NCI-H1417 treated with DMSO at 0.1 percent for 48 hours (cell line): ENCODE measurements at regions not wholly inside any gene's neighbourhood (a gene's known extent, or its start where the extent isn't known, plus 50 kb on each side); places are given as distances from the start of the nearest gene placed in this dataset.
"Not testable (repeated sequence)": the region's sequence is repeated elsewhere in the genome, so short reads cannot be mapped to it uniquely, and the experiment has no call there.

Experiments used
- DNase-seq: peaks from one replicate; lab custom pipeline; 2025; lab: John Stamatoyannopoulos, UW

DNA sequence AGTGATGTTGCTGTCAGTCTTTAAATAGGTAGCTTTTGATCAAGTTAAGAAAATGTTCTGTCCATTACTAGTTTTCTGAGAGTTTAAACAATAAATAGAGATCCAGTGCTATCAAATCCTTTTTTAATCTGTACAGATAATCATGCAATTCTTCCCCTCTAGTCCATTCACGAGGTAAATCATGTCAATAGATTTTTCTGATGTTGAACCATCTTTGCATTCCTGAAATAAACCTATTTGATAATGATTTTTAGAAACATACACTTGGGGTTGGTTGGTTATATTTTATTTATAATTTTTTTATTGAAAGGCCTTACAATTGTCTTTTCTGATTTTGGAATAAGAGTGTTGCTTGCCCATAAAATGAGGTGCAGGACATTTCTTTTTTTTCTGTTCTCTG lies 95.0 kb downstream of the FAM53A start:
- DNase-seq = no peak

- DNase-seq = no peak
Observed at GRCh38 chr4:1588306-1588705, 95.8 kb downstream of the FAM53A start.

DNA sequence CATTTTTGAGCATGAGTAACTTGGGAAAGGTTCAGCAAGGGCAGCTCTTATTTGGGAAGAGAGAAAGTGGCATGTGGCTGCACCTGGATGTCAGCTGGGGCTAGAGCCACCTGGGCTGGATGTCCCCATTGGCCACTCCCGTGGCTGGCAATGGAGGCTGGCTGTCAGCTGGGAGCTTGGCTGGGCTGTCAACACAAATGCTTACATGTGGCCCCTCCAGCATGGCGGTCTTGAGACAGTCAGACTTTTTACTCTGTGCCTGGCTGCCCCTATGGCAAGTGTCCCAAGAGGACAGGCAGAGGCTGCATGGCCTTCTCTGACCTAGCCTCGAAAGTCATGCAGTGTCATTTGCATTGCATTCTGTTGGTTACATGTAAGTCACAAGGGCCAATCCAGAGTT lies 99.6 kb downstream of the FAM53A start:
- no peak for DNase-seq

- no peak for DNase-seq
Observed at GRCh38 chr4:1583859-1584258, 100.3 kb downstream of the FAM53A start.

GRCh38 chr4:1583051-1583785 lies 100.9 kb downstream of the FAM53A start:
- no peak for DNase-seq

- no peak for DNase-seq
Observed at GRCh38 chr4:1582227-1582626, 101.9 kb downstream of the FAM53A start.

DNA sequence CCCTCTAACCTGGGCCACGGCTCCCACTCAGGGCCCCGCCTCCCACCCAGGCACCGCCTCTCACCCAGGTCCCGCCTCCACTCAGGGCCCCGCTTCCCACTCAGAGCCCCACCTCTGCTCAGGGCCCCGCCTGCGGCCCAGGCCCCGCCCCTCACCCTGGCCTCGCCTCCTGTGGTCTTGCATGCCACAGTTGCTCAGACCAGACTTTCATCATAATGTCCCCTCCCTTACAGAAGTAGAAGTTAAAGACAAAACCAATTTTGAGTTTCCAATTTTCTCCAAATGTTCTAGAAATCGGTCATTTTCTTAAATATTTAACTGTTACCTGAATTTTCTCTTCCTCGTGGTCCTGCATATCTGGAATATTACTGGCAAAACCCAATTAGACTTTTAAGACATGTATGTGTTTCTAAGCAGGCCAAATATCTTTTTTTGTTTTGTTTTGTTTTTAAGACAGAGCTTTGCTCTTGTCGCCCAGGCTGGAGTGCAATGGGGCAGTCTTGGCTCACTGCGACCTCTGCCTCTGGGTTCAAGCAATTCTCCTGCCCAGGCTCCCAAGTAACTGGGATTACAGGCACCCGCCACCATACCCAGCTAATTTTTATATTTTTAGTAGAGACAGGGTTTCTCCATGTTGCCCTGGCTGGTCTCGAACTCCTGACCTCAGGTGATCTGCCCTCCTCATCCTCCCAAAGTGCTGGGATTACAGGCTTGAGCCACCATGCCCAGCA lies 102.8 kb downstream of the FAM53A start:
- DNase-seq = not testable (repeated sequence)

- not testable (repeated sequence) for DNase-seq
Observed at GRCh38 chr4:1580692-1581012, 103.5 kb downstream of the FAM53A start.

DNA sequence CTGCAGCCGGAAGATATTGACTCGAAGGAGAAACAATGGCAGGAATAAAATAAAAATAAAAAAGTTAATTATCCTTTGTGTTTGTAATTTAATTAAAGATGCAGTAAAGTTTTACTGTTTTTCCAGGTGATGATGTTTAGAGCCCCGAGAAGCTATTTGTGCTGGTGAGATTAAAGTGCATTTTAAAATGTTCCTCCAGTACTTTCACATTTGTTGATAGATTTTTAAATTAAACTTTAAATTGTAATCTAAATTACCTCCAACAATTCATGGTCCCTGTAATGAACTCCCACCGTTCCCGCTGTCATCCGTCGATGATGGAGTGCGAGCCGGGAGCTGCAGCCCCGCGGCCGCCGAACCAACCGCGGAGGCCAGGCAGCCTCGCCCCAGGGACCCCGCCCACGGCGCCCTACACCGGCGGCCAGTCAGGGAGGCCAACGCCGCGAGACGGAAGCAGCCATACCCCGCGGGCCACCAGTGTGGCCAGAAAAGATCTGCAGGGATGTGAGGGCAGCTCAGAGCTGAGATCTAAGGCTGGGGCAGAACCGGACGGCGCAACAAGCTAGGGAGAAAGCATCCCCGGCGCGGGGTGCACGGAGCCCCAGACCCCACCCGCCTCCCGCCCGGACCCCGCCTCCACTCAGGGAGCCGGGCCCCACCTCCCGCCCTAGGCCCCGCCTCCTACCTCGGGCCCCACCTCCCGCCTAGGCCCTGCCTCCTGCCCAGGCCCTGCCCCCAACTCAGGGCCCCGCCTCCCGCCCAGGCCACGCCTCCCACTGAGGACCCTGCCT lies 104.0 kb downstream of the FAM53A start:
- no peak for DNase-seq

GRCh38 chr4:1579001-1579900 lies 104.9 kb downstream of the FAM53A start:
- DNase-seq = no peak

GRCh38 chr4:1578251-1578773 lies 105.8 kb downstream of the FAM53A start:
- DNase-seq = no peak

DNA sequence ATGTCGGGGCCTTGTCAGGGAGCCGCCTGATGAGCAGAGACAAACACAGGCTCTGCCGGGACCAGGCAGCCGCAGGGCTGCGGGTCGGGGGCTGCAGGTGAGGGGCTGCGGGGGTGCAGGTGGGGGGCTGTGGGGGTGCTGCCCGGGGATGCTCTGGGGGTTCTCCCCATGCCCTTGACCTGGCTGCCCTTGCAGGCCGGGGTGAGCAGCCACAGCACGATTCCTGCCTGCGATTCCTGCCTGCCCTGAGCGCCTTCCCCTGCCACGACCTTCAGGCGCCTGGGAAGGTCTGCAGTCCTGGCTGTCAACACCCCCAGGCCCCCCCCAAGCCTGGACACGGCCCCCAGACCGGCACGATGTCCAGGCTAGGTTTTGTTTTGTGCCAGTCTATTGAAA lies 106.3 kb downstream of the FAM53A start:
- no peak for DNase-seq

GRCh38 chr4:1576961-1577821 lies 106.9 kb downstream of the FAM53A start:
- DNase-seq = no peak

- no peak for DNase-seq
Observed at GRCh38 chr4:1576304-1576960, 107.7 kb downstream of the FAM53A start.

- DNase-seq = no peak
Observed at GRCh38 chr4:1575418-1576303, 108.5 kb downstream of the FAM53A start.

DNA sequence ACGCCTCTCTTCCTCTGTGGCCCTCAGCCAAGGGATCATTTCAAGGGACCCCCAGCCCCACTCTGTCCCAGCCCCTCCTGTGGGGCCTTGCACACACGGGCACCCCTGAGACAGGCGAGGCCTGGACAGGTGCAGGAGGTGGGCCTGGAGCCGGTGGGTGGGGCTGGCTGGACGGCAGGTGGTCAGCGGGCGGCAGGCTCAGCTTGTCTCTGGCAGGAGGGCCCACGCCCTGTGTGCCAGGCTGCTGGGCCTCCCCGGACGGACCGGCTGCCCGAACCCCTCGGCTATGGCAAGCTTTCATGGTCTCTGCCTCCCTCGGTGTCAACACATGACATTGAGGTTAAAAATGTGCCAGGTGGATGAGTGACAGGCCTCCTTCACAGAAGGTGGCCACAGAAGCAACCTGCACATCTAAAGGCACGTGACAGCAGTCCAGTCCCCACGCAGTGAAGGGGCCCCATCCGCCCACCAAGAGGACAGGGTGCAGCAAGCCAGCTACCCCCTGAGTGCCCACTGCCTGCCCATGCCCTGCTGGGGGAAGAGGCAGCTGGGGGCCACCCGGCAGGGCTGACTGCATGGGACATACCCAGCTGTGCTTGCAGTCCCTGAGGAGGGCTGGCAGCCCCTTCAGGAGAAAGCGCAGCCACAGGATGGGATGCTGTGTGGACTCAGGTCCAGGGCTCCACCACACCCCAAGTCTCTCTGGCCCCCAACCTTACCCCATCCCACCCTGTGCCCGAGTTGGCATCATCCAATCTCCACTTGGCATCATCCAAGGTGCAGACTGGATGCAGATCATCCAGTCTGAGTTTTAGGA lies 109.3 kb downstream of the FAM53A start:
- no peak for DNase-seq

DNA sequence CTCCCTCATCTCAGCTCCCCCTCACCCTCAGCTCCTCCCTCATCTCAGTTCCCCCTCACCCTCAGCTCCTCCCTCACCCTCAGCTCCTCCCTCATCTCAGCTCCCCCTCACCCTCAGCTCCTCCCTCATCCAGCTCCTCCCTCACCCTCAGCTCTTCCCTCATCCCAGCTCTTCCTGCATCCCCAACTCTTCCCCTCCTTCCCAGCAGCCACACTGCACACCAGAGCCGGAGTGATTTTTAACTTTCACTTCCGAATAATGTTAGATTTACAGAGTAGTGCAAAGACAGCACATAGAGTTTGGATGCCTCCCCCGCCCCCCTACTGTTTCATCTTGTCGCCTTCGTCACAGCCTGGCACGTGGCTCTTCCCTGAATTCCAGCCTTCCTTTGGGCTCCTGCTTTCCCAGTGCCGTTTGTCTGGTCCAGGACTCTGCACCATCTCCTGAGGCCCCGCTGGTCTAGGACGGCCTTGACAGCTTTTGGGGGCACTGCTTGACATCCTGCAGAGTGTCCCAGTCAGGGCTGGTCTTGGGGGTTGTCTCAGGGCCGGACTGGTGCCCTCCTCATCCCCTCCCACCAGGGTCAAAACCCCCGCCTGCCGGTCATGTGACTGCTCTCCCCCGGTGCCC lies 110.2 kb downstream of the FAM53A start:
- no peak for DNase-seq
